ENCODE measurements at regions not wholly inside any gene's neighbourhood (a gene's known extent, or its start where the extent isn't known, plus 50 kb on each side); places are given as distances from the start of the nearest gene placed in this dataset.

- TF ChIP-seq, protein P1, sequence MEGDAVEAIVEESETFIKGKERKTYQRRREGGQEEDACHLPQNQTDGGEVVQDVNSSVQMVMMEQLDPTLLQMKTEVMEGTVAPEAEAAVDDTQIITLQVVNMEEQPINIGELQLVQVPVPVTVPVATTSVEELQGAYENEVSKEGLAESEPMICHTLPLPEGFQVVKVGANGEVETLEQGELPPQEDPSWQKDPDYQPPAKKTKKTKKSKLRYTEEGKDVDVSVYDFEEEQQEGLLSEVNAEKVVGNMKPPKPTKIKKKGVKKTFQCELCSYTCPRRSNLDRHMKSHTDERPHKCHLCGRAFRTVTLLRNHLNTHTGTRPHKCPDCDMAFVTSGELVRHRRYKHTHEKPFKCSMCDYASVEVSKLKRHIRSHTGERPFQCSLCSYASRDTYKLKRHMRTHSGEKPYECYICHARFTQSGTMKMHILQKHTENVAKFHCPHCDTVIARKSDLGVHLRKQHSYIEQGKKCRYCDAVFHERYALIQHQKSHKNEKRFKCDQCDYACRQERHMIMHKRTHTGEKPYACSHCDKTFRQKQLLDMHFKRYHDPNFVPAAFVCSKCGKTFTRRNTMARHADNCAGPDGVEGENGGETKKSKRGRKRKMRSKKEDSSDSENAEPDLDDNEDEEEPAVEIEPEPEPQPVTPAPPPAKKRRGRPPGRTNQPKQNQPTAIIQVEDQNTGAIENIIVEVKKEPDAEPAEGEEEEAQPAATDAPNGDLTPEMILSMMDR (IDR thresholded peaks at IDR 0.05; ENCODE audit: low read depth, low read length) = no peak
- DNase-seq (ENCODE audit: extremely low read depth, low read depth) = no peak
Measured at GRCh38 chr2:133624551-133624950, 56.3 kb upstream of the NCKAP5 start.

DNA sequence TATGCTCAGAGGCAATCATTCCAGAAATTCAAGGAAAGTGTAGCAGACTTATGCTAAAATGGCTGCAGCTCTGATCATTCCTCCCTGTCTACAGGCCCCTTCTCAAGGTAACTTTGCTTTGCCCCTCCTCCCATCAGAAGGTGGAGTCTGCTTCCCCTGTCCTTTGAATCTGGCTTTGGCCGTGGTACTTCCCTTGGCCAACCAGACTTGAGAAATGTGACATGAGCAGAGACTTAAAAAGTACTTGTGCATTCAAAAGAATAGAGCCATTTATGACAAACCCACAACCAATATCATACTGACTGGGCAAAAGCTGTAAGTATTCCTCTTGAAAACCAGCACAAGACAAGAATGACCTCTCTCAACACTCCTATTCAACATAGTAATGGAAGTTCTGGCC lies 59.5 kb upstream of the NCKAP5 start:
- TF ChIP-seq, protein P1 (IDR thresholded peaks at IDR 0.05; ENCODE audit: low read depth, low read length) = no peak
- DNase-seq (ENCODE audit: extremely low read depth, low read depth) = no peak

DNA sequence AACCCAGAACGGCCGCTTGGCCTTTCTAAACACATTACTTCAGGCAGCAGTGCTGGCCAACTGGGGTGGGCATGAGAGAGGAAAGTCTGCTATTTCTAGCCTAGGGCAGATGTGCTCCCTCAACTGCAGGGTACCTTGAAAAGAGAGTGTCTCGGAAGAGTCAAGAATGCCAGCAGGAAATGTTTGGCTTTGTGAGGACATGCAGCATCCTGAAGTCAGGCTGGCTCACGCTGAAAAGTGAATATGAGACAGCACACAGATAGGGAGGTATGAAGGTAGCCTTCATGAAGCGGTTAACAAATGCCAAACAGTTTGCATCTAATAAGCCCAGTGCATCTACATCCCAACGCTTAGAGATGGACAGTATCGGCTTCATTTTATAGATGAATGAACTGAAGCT lies 65.0 kb upstream of the NCKAP5 start:
- DNase-seq (ENCODE audit: extremely low read depth, low read depth) = no peak
- TF ChIP-seq, protein P1 (IDR thresholded peaks at IDR 0.05; ENCODE audit: low read depth, low read length) = no peak

GRCh38 chr2:133633881-133634409 lies 65.7 kb upstream of the NCKAP5 start:
- DNase-seq (ENCODE audit: extremely low read depth, low read depth) = no peak
- TF ChIP-seq, protein P1 (IDR thresholded peaks at IDR 0.05; ENCODE audit: low read depth, low read length) = no peak

GRCh38 chr2:133635131-133635530 lies 66.9 kb upstream of the NCKAP5 start:
- no peak for DNase-seq (ENCODE audit: extremely low read depth, low read depth)
- TF ChIP-seq, protein P1 (IDR thresholded peaks at IDR 0.05; ENCODE audit: low read depth, low read length) = no peak

GRCh38 chr2:133636287-133636686 lies 68.0 kb upstream of the NCKAP5 start:
- DNase-seq (ENCODE audit: extremely low read depth, low read depth) = no peak
- TF ChIP-seq, protein P1 (IDR thresholded peaks at IDR 0.05; ENCODE audit: low read depth, low read length) = no peak

- TF ChIP-seq, protein P1 (IDR thresholded peaks at IDR 0.05; ENCODE audit: low read depth, low read length) = no peak
- no peak for DNase-seq (ENCODE audit: extremely low read depth, low read depth)
Measured at GRCh38 chr2:133640103-133640502, 71.8 kb upstream of the NCKAP5 start.
